BLaER1 treated with 17β-estradiol and CSF1 and Interleukin-3, amounts not matched to agents 10 nM and 100 nM (cell line): ENCODE measurements at regions not wholly inside any gene's neighbourhood (a gene's known extent, or its start where the extent isn't known, plus 50 kb on each side); places are given as distances from the start of the nearest gene placed in this dataset.
A peak's percentile ranks its signal among the peaks of the same experiment; 100 is the strongest.

Experiments used
- H3K27ac ChIP-seq, 11 experiments: shearing (Covaris generic); formaldehyde crosslinking; 2 replicates each; pipeline ENCODE4 v1.8.1; 2022
- H3K27me3 ChIP-seq, 11 experiments: shearing (Covaris generic); formaldehyde crosslinking; 2 replicates each; pipeline ENCODE4 v1.8.1; 2022
- H3K36me3 ChIP-seq, 11 experiments: shearing (Covaris generic); formaldehyde crosslinking; 2 replicates each; pipeline ENCODE4 v1.8.1; 2022
- H3K4me1 ChIP-seq, 10 experiments: shearing (Covaris generic); formaldehyde crosslinking; 2 replicates each; pipeline ENCODE4 v1.8.1; 2022
- H3K4me2 ChIP-seq, 11 experiments: shearing (Covaris generic); formaldehyde crosslinking; 2 replicates each; pipeline ENCODE4 v1.8.1; 2022
- H3K4me3 ChIP-seq, 10 experiments: shearing (Covaris generic); formaldehyde crosslinking; 2 replicates each; pipeline ENCODE4 v1.8.1; 2022
- H3K9ac ChIP-seq, 11 experiments: shearing (Covaris generic); formaldehyde crosslinking; 2 replicates each; pipeline ENCODE4 v1.8.1; 2022
- H3K9me3 ChIP-seq, 11 experiments: shearing (Covaris generic); formaldehyde crosslinking; replicated peaks in 1 of 11; 2 replicates each; pipeline ENCODE4 v1.8.1; 2022
- H4K20me1 ChIP-seq, 11 experiments: shearing (Covaris generic); formaldehyde crosslinking; 2 replicates each; pipeline ENCODE4 v1.8.1; 2022
- Cebpa-rat ChIP-seq, 11 experiments: shearing (Covaris generic); IDR thresholded peaks; 2 replicates each; pipeline ENCODE4 v1.8.1; 2022

- peak overlapping the region in 8 of 11 experiments; percentile 62 to 91 (median 82); a peak in 14 of 22 replicates for H3K27ac ChIP-seq
- no peaks in the 10 kb centered on the region for H4K20me1 ChIP-seq
- H3K9me3 ChIP-seq, result peaks cover 0 to 10% (median 0%) of the 10 kb centered on the region in 11 experiments; a peak in 5 of 22 replicates
- H3K27me3 ChIP-seq, result no peaks in the 10 kb centered on the region
- peak overlapping the region; percentile 50 to 90 (median 82); a peak in 20 of 22 replicates for H3K4me2 ChIP-seq
- H3K9ac ChIP-seq, result peak overlapping the region in 4 of 11 experiments; percentile 30 to 76 (median 64); a peak in 3 of 22 replicates
- H3K4me1 ChIP-seq, result peaks cover 61 to 100% (median 91%) of the 10 kb centered on the region in 10 experiments
- H3K36me3 ChIP-seq, result no peaks in the 10 kb centered on the region
- no peak for TF ChIP-seq Cebpa-rat (IDR thresholded peaks at IDR 0.05)
- 0 out of 20 replicates have a peak overlapping the region, but pooled peaks of 1 of the 10 experiments have one; percentile 5 for H3K4me3 ChIP-seq
Measured at GRCh38 chr10:62617652-62618051, 186.9 kb upstream of the ADO start.

DNA sequence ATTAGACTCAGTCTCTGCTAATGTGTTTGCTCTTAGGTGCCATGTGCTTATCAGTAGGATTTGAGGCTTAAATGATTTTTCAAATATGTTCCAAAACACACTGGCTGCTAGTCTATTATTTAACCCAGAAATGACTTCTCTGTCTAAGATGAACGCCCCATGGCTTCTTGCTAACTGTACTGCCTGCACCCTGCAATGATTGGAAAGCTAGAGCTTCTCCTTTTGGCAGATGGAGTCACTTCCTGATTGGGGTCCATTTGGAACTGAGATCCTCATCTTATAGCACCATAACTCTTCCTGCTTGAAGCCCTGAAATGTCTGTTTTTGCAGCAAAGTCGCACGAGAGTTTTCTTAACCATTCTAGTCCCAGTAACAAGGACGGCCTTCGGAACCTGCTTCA, 186.5 kb upstream of the ADO start:
- Histone ChIP-seq H3K9ac (peak overlapping the region in 4 of 11 experiments; percentile 30 to 76 (median 64); a peak in 6 of 22 replicates), H3K27ac (peak overlapping the region in 9 of 11 experiments; percentile 55 to 91 (median 78); a peak in 17 of 22 replicates), H3K36me3 (no peaks in the 10 kb centered on the region), H3K27me3 (no peaks in the 10 kb centered on the region), H4K20me1 (no peaks in the 10 kb centered on the region), H3K4me2 (peak overlapping the region; percentile 50 to 90 (median 82); a peak in 21 of 22 replicates), H3K4me1 (peaks cover 57 to 100% (median 87%) of the 10 kb centered on the region in 10 experiments), H3K4me3 (0 out of 20 replicates have a peak overlapping the region, but pooled peaks of 1 of the 10 experiments have one; percentile 5), H3K9me3 (peaks cover 0 to 10% (median 0%) of the 10 kb centered on the region in 11 experiments; a peak in 5 of 22 replicates)
- TF ChIP-seq Cebpa-rat (IDR thresholded peaks at IDR 0.05), result no peak

- no peaks in the 10 kb centered on the region for H3K27me3 ChIP-seq
- H4K20me1 ChIP-seq, result no peaks in the 10 kb centered on the region
- H3K4me1 ChIP-seq, result peaks cover 50 to 100% (median 80%) of the 10 kb centered on the region in 10 experiments
- peak overlapping the region in 10 of 11 experiments; percentile 22 to 91 (median 76); a peak in 18 of 22 replicates for H3K27ac ChIP-seq
- H3K4me3 ChIP-seq, result peak overlapping the region in 1 of 10 experiments; percentile 17; a peak in 2 of 20 replicates
- peak overlapping the region; percentile 50 to 90 (median 82) for H3K4me2 ChIP-seq
- TF ChIP-seq Cebpa-rat (IDR thresholded peaks at IDR 0.05), result no peak
- peaks cover 0 to 10% (median 0%) of the 10 kb centered on the region in 11 experiments; a peak in 5 of 22 replicates for H3K9me3 ChIP-seq
- peak overlapping the region in 8 of 11 experiments; percentile 26 to 76 (median 68); a peak in 13 of 22 replicates for H3K9ac ChIP-seq
- no peaks in the 10 kb centered on the region for H3K36me3 ChIP-seq
Measured at GRCh38 chr10:62618576-62619412, 185.7 kb upstream of the ADO start.

DNA sequence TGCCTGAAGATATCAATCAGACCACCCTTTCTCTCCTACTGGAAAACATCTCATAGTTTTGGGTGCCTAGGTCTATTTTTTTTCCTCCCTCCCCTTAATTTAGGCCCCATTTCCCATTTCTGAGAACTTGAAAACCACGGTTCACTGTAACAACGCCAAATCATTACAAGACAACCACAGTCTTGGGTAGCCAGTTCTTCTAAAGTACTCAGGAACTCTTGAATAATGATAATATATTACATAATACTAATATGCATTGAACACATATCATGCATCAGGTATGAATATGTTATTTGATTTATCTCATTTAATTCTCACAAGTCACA, 185.1 kb upstream of the ADO start:
- Histone ChIP-seq H3K4me2 (peak overlapping the region; percentile 50 to 90 (median 82)), H3K36me3 (no peaks in the 10 kb centered on the region), H3K9ac (peak overlapping the region in 8 of 11 experiments; percentile 4 to 76 (median 68); a peak in 13 of 22 replicates), H3K27me3 (no peaks in the 10 kb centered on the region), H3K4me1 (peaks cover 50 to 95% (median 74%) of the 10 kb centered on the region in 10 experiments), H3K9me3 (peaks cover 0 to 7% (median 0%) of the 10 kb centered on the region in 11 experiments; a peak in 5 of 22 replicates), H3K4me3 (peak overlapping the region in 1 of 10 experiments; percentile 17; a peak in 2 of 20 replicates), H4K20me1 (no peaks in the 10 kb centered on the region), H3K27ac (peak overlapping the region in 10 of 11 experiments; percentile 8 to 91 (median 76); a peak in 18 of 22 replicates)
- TF ChIP-seq Cebpa-rat (IDR thresholded peaks at IDR 0.05), result no peak

DNA sequence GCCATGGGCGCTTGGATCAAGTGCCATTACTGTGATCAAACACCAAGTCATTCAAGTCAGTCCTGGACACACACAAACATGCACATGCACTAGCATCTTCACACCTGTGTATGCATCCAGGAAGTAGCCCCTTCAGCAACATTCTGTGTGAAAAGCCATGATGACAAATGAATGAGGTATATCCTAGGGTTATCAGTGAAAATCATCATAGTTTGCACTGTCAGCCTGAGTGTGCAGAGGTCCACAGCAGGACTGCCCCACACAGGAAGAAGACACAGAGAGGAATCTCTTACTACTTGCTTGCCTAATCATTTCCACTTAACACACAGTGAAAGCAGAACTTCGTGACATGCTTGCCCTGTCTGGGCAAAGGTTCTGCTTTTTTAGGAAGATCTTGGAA, 184.0 kb upstream of the ADO start:
- Histone ChIP-seq H4K20me1 (no peaks in the 10 kb centered on the region), H3K36me3 (no peaks in the 10 kb centered on the region), H3K27ac (peak overlapping the region in 10 of 11 experiments; percentile 28 to 91 (median 76); a peak in 17 of 22 replicates), H3K4me2 (peak overlapping the region in 9 of 11 experiments; percentile 58 to 90 (median 84); a peak in 19 of 22 replicates), H3K4me3 (0 out of 20 replicates have a peak overlapping the region, but pooled peaks of 1 of the 10 experiments have one; percentile 8), H3K9ac (peak overlapping the region in 8 of 11 experiments; percentile 32 to 76 (median 68); a peak in 13 of 22 replicates), H3K4me1 (peaks cover 50 to 95% (median 75%) of the 10 kb centered on the region in 10 experiments), H3K9me3 (no peaks in the 10 kb centered on the region), H3K27me3 (no peaks in the 10 kb centered on the region)
- TF ChIP-seq Cebpa-rat (IDR thresholded peaks at IDR 0.05), result peak in 7 of 11 experiments; percentile 26 to 77 (median 70); a peak in 9 of 22 replicates

- Histone ChIP-seq H3K4me3 (no peak overlapping the region), H3K27me3 (no peaks in the 10 kb centered on the region), H3K27ac (peak overlapping the region in 5 of 11 experiments; percentile 4 to 50 (median 16); a peak in 5 of 22 replicates), H3K4me1 (peaks cover 58 to 95% (median 75%) of the 10 kb centered on the region in 10 experiments), H3K9ac (no peak overlapping the region), H3K4me2 (peak overlapping the region in 3 of 11 experiments; percentile 1 to 28 (median 12); a peak in 2 of 22 replicates), H3K36me3 (no peaks in the 10 kb centered on the region), H3K9me3 (no peaks in the 10 kb centered on the region), H4K20me1 (no peaks in the 10 kb centered on the region)
- TF ChIP-seq Cebpa-rat (IDR thresholded peaks at IDR 0.05), result no peak
Measured at GRCh38 chr10:62623223-62623622, 181.3 kb upstream of the ADO start.

- TF ChIP-seq Cebpa-rat (IDR thresholded peaks at IDR 0.05), result no peak
- Histone ChIP-seq H3K4me2 (peak overlapping the region; percentile 47 to 71 (median 59)), H3K27me3 (no peaks in the 10 kb centered on the region), H3K4me1 (peaks cover 42 to 78% (median 58%) of the 10 kb centered on the region in 10 experiments), H3K4me3 (no peak overlapping the region), H4K20me1 (no peaks in the 10 kb centered on the region), H3K27ac (peak overlapping the region in 7 of 11 experiments; percentile 3 to 53 (median 30); a peak in 8 of 22 replicates), H3K9ac (peak overlapping the region in 3 of 11 experiments; percentile 3 to 54 (median 6); a peak in 3 of 22 replicates), H3K36me3 (no peaks in the 10 kb centered on the region), H3K9me3 (peaks cover 0 to 8% (median 3%) of the 10 kb centered on the region in 11 experiments; a peak in 8 of 22 replicates)
Measured at GRCh38 chr10:62625484-62625883, 179.0 kb upstream of the ADO start.

GRCh38 chr10:62626079-62626478, 178.4 kb upstream of the ADO start:
- H3K27me3 ChIP-seq, result no peaks in the 10 kb centered on the region
- H3K36me3 ChIP-seq, result no peaks in the 10 kb centered on the region
- peak overlapping the region in 8 of 11 experiments; percentile 3 to 53 (median 42); a peak in 10 of 22 replicates for H3K27ac ChIP-seq
- H3K9me3 ChIP-seq, result peaks cover 0 to 13% (median 6%) of the 10 kb centered on the region in 11 experiments; a peak in 9 of 22 replicates
- no peaks in the 10 kb centered on the region for H4K20me1 ChIP-seq
- H3K4me2 ChIP-seq, result peak overlapping the region; percentile 47 to 71 (median 59)
- peaks cover 39 to 72% (median 54%) of the 10 kb centered on the region in 10 experiments for H3K4me1 ChIP-seq
- no peak overlapping the region for H3K4me3 ChIP-seq
- no peak for TF ChIP-seq Cebpa-rat (IDR thresholded peaks at IDR 0.05)
- peak overlapping the region in 4 of 11 experiments; percentile 2 to 54 (median 28); a peak in 3 of 22 replicates for H3K9ac ChIP-seq
